ENCODE measurements at regions not wholly inside any gene's neighbourhood (a gene's known extent, or its start where the extent isn't known, plus 50 kb on each side); places are given as distances from the start of the nearest gene placed in this dataset.
"Not testable (repeated sequence)": the region's sequence is repeated elsewhere in the genome, so short reads cannot be mapped to it uniquely, and the experiment has no call there.

GRCh38 chr11:97865424-97866012, 1155.2 kb upstream of the CNTN5 start:
- no peak for DNase-seq (ENCODE audit: low spot score)

DNA sequence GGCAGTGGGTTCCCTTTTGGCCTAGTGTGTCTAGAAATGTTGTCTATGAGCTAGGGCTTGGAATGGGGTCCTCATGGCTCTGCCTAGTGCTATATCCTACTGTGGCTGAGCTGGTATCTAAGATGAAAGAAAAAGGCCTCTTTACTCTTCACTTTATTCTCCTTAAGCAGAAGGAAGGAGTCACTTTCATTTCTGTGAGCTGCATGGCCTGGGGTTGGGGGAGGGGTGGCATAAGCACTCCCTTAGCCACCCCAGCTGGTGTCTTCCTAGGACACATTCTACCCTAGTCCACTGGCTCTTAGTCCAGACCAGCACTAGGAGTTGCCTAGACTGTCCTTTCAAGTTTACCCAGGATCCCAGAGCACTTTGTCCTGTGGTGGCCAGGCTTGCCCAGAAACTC, 1148.9 kb upstream of the CNTN5 start:
- no peak for DNase-seq (ENCODE audit: low spot score)

- DNase-seq (ENCODE audit: low spot score) = no peak
Measured at GRCh38 chr11:97880209-97880608, 1140.5 kb upstream of the CNTN5 start.

- DNase-seq (ENCODE audit: low spot score) = no peak
Measured at GRCh38 chr11:97883086-97883485, 1137.7 kb upstream of the CNTN5 start.

- DNase-seq (ENCODE audit: low spot score) = no peak
Measured at GRCh38 chr11:97888641-97889040, 1132.1 kb upstream of the CNTN5 start.

DNA sequence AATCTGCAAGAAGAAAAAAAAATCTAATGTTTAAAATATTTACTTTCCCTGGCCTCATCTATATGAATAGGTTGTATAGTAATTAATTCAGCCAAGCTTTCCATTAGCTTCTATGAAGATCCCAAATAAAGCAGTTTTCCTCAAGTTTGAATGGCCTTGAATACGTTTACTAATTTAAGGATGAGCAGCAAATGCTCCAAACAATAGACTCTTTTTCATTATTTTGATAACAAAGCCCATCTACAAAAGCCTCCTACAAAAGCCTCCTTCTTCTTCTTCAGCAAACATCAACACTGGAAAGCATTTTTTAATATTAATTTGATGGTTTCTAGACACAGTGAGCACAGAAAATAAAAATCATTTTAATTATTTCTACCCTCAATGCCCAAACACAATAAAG, 1130.3 kb upstream of the CNTN5 start:
- no peak for DNase-seq (ENCODE audit: low spot score)

- DNase-seq (ENCODE audit: low spot score) = no peak
Measured at GRCh38 chr11:97893612-97894011, 1127.1 kb upstream of the CNTN5 start.

DNA sequence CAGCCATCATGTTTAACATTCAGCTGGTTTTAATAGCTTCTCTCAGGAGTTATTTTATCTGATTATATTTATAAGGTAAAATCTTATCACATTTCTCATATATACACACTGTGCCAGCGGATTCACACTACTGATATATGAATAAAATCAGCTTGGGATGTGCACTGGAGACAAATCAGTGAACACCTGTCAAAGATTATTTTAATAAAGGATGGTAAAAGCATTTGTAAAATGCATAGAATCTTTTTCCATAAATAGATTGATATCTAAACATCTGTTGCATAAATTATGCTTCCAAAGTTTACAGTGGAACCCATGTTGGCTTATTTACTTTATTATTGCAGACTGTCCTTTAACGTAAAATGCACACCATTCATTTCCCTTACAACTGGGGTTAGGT, 1125.8 kb upstream of the CNTN5 start:
- no peak for DNase-seq (ENCODE audit: low spot score)

- DNase-seq (ENCODE audit: low spot score) = no peak
Measured at GRCh38 chr11:97895572-97895971, 1125.2 kb upstream of the CNTN5 start.

- no peak for DNase-seq (ENCODE audit: low spot score)
Measured at GRCh38 chr11:97902828-97903227, 1117.9 kb upstream of the CNTN5 start.

- DNase-seq (ENCODE audit: low spot score) = no peak
Measured at GRCh38 chr11:97905101-97905500, 1115.6 kb upstream of the CNTN5 start.

- DNase-seq (ENCODE audit: low spot score) = no peak
Measured at GRCh38 chr11:97905671-97906070, 1115.1 kb upstream of the CNTN5 start.

DNA sequence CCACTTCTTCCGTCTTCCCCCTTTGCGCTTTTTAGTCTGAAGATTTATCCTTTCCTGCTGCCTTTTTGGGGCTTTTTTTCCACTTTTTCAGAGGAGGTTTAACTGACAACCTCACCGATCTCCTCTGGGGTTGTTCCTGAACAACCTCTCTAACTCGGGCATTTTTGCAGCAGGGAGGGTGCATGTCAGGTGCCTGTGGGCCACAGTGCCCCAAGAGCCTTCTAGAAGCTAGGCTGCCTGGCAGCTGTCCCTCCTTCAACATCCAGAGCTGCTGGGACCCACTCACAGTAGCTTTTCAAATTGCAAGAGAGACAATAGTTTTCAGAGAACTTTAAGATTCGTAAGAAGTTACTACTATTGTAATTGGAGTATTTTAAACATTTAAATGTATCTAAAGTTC, 1112.4 kb upstream of the CNTN5 start:
- DNase-seq (ENCODE audit: low spot score) = no peak

- no peak for DNase-seq (ENCODE audit: low spot score)
Measured at GRCh38 chr11:97909614-97910399, 1110.9 kb upstream of the CNTN5 start.

GRCh38 chr11:97912629-97913028, 1108.1 kb upstream of the CNTN5 start:
- DNase-seq (ENCODE audit: low spot score) = no peak

DNA sequence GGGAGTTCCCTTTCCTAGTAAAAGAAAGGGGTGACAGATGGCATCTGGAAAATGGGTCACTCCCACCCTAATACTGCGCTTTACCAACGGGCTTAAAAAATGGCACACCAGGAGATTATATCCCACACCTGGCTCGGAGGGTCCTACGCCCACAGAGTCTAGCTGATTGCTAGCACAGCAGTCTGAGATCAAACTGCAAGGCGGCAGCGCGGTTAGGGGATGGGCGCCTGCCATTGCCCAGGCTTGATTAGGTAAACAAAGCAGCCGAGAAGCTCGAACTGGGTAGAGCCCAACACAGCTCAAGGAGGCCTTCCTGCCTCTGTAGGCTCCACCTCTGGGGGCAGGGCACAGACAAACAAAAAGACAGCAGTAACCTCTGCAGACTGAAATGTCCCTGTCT, 1097.8 kb upstream of the CNTN5 start:
- not testable (repeated sequence) for DNase-seq (ENCODE audit: low spot score)

DNA sequence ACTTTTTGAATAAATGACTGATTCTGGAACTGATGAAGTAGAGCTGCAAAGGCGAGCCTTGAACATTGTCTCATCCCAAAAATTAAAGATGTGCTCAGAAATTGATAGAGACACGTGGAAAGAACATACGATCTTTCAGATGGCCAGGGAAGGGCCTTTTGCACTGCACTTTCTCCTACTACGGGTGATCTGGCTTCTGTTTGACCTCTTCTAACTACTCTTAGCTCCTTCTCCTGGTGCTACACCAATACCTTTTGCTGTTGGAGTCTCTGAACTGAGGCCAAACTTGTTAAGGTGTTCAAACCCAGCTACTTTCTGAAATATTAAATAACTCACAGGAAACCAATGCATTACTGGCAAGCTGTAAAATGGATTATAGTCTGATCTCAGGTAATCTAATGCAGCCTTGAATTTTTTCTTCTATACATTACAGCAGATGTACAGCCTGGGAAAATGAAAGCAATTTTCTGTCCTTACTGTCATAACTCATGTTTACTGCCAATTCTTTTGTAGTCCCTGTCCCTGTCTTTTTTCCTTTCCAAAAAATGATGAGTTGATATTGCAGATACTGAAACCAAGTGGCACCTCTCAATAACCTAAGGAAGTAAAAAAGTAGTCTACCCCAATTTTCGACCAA, 1086.1 kb upstream of the CNTN5 start:
- no peak for DNase-seq (ENCODE audit: low spot score)

DNA sequence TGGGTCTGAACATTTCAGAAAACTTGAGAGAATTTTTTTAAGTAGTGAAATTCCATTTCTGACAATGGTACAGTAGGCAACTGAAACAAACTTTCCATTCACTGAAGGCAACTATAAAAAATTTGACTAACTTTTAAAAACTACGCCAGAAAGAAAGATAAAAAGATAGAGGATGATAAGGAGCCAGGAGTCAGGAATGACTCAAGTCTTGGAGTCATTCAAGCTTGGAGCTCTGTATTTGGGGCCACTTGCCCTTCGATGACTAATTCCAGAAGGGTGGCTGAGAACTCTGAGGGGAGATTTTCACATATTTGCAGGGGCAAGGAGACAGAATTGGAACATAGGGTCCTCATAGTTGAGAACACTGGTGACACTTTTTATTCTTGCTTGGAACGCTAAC, 1083.2 kb upstream of the CNTN5 start:
- no peak for DNase-seq (ENCODE audit: low spot score)

DNA sequence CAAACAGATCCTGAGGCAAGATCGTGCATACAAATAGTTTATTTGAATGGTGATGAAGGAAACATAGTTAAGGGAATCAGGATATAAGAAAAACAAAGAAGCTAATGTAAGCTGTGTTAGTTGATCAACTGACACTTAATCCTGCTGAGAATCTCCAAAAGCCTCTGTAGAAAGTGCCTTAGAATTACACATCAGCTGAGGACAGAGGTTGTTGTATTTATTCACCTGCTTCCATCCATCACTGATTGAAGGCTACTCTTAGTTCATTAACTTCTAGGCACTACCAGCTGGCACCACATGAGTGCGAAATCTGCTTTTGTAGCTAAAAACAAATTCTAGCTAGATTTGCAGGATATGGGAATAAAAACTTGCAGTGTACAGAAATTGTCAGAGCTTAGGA, 1082.0 kb upstream of the CNTN5 start:
- DNase-seq (ENCODE audit: low spot score) = no peak

- DNase-seq (ENCODE audit: low spot score) = no peak
Measured at GRCh38 chr11:97943493-97943892, 1077.3 kb upstream of the CNTN5 start.

DNA sequence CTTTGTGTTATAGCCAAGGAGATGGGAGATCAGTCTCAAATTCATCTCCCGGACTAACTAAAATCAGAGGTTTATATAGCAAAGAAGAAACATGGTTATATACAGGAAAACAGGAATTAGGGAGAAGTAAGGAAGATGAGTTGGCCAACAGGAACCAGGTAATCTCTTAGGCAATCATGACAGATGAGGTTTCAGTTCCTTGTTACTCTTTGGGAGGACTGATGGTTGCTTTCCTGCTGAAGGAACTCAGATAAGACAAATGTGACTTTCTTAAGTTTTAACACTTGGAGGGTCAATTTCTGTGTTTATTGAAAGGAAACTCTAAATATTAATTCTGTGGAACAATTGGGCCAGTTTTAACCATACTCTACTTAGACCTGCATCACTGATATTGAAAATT, 1072.0 kb upstream of the CNTN5 start:
- DNase-seq (ENCODE audit: low spot score) = no peak

GRCh38 chr11:97955595-97955994, 1065.2 kb upstream of the CNTN5 start:
- no peak for DNase-seq (ENCODE audit: low spot score)

GRCh38 chr11:97956904-97957303, 1063.8 kb upstream of the CNTN5 start:
- DNase-seq (ENCODE audit: low spot score) = no peak

GRCh38 chr11:97961431-97961830, 1059.3 kb upstream of the CNTN5 start:
- DNase-seq (ENCODE audit: low spot score) = no peak

Data from ecto neural progenitor cell (in vitro differentiated cells).